GM20000 (cell line): ENCODE measurements at regions not wholly inside any gene's neighbourhood (a gene's known extent, or its start where the extent isn't known, plus 50 kb on each side); places are given as distances from the start of the nearest gene placed in this dataset.

ENCODE experiments used
- DNase-seq: peaks from one replicate; pipeline ENCODE4 v3.0.0; 2012; ENCODE audit warnings: low spot score
- TF ChIP-seq, protein P1 (sequence below): IDR thresholded peaks from 2 replicates; pipeline ENCODE4 v1.5.1; 2012; ENCODE audit warnings: mild to moderate bottlenecking, control low read depth; ENCODE audit errors: extremely low read depth, missing control alignments

DNA sequence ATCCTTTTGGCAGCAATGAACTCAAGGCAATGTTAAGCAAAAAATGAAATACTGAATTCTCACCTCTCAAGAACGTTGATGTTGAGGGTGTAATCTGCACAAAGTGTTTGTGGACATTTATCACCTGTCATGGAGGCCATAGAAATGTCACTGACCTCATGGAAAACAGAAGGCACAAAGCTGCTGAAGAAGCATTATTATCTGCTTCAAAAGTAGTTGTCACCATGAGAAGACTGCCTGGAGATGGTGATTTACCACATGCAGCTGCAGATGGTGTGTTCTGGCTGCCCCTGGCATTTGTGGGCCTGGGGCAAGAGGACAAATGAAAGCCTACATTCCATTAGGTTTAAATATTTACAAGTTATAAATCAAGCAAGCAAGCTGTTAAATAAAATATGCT, 116.8 kb upstream of the RPS6KA3 start:
- no peak for DNase-seq

DNA sequence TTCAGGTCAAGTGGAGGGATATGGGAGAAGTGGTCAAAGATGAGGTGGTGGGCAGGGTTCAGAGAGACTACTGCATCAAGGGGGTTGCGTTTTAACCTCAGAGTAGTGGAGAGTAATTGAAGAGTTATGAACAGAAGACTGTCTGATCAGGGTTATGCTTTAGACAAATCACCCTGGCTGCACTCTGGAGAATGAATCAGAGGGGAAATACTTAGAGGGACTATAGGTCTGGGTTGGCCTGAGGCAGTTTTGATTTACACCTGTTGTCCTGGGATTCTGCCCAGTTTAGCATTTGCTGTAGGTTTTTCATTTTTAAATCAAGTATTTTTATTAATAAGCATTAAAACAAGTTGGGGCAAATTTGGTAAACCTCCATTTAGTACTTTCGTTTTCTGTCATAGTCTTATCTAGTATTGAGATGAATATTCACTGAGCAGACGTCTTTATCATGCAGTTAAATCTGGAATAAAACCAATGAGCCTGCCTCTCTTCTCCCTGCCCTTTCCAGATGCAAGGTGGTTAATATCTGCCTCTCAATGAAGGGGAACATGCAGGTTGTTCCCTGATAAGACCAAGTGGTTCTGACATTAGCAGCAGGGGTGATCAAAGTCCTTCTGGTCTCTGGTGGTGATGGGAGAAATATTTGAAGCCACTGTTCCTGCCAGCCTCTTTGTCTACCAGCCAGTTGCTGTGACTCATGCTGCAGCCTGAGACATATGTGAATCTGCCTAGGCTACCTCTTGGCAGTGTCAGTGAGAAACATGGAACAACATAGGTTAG, 116.0 kb upstream of the RPS6KA3 start:
- TF ChIP-seq, protein P1, sequence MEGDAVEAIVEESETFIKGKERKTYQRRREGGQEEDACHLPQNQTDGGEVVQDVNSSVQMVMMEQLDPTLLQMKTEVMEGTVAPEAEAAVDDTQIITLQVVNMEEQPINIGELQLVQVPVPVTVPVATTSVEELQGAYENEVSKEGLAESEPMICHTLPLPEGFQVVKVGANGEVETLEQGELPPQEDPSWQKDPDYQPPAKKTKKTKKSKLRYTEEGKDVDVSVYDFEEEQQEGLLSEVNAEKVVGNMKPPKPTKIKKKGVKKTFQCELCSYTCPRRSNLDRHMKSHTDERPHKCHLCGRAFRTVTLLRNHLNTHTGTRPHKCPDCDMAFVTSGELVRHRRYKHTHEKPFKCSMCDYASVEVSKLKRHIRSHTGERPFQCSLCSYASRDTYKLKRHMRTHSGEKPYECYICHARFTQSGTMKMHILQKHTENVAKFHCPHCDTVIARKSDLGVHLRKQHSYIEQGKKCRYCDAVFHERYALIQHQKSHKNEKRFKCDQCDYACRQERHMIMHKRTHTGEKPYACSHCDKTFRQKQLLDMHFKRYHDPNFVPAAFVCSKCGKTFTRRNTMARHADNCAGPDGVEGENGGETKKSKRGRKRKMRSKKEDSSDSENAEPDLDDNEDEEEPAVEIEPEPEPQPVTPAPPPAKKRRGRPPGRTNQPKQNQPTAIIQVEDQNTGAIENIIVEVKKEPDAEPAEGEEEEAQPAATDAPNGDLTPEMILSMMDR: no peak
- no peak for DNase-seq

More for the DNA sequence above, 116.8 kb upstream of the RPS6KA3 start:
- TF ChIP-seq, protein P1: no peak

DNA sequence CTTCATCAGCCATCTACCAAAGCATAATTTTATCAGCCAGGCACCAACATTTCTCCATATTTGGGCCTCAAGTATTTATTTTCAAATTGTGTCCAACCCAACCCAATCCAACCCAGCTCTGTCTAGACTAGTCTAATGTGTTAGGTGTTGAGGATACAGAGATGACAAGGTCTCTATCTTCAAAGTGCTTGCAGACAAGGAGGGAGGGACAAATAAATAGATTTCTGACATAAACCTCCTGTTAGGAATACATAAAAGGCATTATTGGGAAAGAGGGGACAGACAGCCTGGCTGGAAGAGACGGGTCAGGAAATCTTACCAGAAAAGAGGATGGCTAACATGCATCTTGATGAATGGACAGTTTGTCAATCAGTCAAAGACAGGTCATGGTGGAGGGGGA, 115.4 kb upstream of the RPS6KA3 start:
- TF ChIP-seq, protein P1: no peak
- no peak for DNase-seq

DNA sequence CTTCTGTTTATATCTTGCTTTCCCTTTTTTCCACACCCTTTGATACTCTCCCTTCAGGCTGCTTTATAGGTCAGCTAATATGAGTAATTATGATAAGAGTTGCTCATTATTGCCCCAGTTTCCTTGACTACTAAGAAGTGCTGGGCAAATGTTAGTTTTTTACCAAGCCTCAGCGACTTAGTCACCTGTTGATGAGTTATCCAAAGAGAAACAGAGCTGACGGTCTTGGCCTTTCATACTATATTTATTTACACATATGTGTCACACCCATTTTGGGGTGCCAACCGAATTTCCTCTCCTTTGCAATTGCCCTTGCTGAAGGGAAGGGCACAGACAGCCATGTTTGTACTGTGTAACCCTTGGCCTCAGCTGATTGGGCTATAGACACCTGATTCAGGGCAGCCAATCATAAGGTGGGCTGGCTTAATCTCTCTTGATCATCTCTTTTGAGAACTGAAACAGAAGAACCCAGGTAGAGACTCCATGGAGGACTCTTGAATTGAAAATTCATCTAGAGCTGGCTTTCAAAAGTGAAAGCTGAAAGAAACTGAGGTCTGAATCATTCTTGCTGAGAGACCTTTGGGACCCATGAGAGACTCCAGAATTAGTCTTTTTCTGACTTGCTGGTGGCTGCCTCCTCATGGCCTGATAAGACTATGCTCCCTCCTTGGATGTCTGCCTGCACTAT, 111.7 kb upstream of the RPS6KA3 start:
- TF ChIP-seq, protein P1: no peak
- DNase-seq: peak; percentile 15

DNA sequence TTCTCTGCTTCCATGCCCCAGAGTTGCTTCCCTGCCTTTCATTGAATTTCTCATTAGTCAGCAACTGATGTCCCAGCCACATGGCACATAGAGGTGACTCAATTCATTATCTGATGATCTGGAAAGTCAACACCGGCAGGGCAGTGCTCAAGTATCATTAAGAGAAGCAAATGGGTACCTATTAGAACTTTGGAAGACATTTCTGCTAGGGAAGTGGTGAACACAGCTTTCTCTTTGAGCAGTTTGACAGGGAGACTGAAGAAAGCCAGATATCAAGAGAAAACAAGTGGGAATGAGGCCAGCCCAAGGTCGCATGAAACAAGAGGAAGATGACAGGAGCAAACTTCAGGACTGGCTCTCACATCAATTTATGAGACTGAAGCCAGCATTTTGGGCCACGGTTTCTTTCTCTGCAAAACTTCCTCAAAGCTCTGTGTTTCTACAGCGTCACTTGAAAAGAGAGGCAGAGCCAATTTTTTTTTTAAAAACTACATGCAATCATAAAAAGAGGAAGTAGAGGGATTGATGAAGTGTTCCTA, 108.3 kb upstream of the RPS6KA3 start:
- peak; percentile 11 for DNase-seq
- TF ChIP-seq, protein P1: no peak

DNA sequence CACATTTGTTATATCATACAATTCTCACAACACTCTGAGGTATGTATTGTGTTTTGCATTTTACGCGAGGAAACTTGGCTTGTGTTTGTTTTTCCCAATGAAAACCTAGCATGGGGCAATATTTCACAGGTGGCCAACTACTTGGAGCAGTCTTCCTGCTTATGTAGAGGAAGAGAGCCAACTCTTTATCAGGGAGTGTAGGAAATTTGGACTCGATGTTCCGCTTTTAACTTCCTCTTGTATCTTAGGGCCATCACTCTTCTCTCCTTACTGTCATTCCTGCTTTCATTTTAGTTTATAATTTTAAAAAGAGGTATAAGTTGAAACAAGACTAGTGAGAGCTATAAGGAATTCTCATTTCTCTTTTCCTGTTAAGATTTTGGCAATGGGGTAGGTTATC, 107.7 kb upstream of the RPS6KA3 start:
- TF ChIP-seq, protein P1: no peak
- DNase-seq: no peak

DNA sequence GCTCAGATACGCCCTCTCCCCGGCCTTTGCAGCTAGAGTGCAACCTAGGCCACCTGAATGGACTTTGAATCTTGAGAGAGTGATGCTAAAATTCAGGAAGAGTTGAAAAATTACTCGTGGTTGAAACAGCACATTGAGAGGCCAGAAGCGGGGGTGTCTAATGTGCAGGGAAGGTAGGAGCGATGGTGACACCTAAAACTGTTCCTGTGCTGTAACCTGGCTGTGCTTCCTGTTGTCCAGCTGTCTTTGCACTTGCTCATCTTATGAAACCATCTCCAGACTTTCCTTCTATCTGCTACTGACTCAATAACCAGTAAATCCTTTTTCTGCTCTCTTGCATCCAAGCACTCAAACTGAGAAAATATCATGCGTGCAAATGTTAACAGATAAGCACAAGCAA, 106.4 kb upstream of the RPS6KA3 start:
- DNase-seq: no peak
- TF ChIP-seq, protein P1: no peak
